ENCODE measurements at regions not wholly inside any gene's neighbourhood (a gene's known extent, or its start where the extent isn't known, plus 50 kb on each side); places are given as distances from the start of the nearest gene placed in this dataset.

GRCh38 chr10:2263561-2263960 is 526.2 kb upstream of the ADARB2 start:
- TF ChIP-seq CTCF (IDR thresholded peaks at IDR 0.05) = no peak
- TF ChIP-seq POLR2AphosphoS5 (IDR thresholded peaks at IDR 0.05) = no peak
- TF ChIP-seq POLR2A (IDR thresholded peaks at IDR 0.05) = no peak
